GM12891 (cell line): ENCODE measurements at regions not wholly inside any gene's neighbourhood (a gene's known extent, or its start where the extent isn't known, plus 50 kb on each side); places are given as distances from the start of the nearest gene placed in this dataset.

Source experiments
- DNase-seq: peaks from one replicate; pipeline ENCODE4 v3.0.0; 2011; ENCODE audit warnings: low spot score; ENCODE audit not compliant: insufficient read length
- FAIRE-seq: peaks from 2 replicates; lab custom pipeline; 2011; peaks lifted over from hg19 to GRCh38; lab: Jason Lieb, UNC
- PAX5 ChIP-seq: IDR thresholded peaks from 2 replicates; pipeline ENCODE4 v1.6.1; 2011; ENCODE audit warnings: low read length, moderate library complexity, mild to moderate bottlenecking; ENCODE audit not compliant: insufficient read depth, severe bottlenecking
- POLR2A ChIP-seq: IDR thresholded peaks from 2 replicates; pipeline ENCODE4 v1.6.1; 2011; ENCODE audit warnings: low read depth, low read length, control low read depth
- POLR2AphosphoS5 ChIP-seq: IDR thresholded peaks from 2 replicates; pipeline ENCODE4 v1.6.1; 2011; ENCODE audit warnings: low read depth, low read length, control low read depth
- POU2F2 ChIP-seq: IDR thresholded peaks from 2 replicates; pipeline ENCODE4 v1.6.1; 2011; ENCODE audit warnings: low read depth, mild to moderate bottlenecking, control low read depth, low read length, moderate library complexity
- SPI1 ChIP-seq: IDR thresholded peaks from 2 replicates; pipeline ENCODE4 v1.6.1; 2011; ENCODE audit warnings: low read depth, low read length, control low read depth
- TAF1 ChIP-seq: IDR thresholded peaks from 2 replicates; pipeline ENCODE4 v1.6.1; 2011; ENCODE audit warnings: low read depth, low read length, control low read depth

DNA sequence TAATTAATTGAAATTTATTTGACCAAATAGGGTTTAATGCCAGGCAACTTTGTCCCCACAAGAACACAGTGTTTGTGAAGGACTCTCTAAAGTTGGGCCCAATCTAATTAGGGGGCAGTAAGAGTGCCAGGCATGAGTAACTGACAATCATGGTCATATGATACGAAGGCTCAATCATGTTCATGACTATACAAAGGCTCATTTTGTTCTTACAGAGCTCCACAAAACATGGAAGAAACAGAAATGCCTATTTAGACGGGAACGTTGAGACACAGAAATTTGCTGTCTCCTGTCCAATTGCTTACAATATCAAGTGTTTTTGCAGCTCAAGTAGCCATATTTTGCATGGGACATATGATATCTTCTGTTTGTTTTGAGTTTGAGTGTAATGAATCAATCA is 391.1 kb downstream of the SI start:
- no peak for DNase-seq
- no peak for FAIRE-seq
- TF ChIP-seq SPI1 (no peak), TAF1 (no peak), PAX5 (no peak), POLR2AphosphoS5 (no peak), POU2F2 (no peak), POLR2A (no peak)

DNA sequence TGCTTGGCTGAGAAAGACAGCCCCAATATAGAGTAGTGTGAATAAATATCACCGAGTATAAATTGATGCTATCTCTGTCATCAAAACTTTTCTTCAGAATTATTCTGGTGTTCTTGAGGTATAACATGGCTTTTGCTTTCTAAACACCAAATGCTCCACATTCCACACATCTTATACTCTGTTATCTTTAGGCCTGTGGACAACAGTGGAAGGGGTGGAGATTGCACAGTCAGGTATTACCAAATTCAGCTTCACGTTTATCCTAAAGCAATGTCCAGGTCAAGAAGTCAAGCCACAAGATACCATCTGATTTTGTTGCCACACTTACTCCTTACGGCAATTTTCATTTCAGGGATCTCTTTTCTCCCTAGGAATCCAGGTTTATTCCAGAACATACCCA is 394.8 kb downstream of the SI start:
- TF ChIP-seq POU2F2, result no peak
- TF ChIP-seq POLR2A, result no peak
- TF ChIP-seq TAF1, result no peak
- TF ChIP-seq POLR2AphosphoS5, result no peak
- no peak for TF ChIP-seq SPI1
- no peak for TF ChIP-seq PAX5
- no peak for DNase-seq
- no peak for FAIRE-seq

DNA sequence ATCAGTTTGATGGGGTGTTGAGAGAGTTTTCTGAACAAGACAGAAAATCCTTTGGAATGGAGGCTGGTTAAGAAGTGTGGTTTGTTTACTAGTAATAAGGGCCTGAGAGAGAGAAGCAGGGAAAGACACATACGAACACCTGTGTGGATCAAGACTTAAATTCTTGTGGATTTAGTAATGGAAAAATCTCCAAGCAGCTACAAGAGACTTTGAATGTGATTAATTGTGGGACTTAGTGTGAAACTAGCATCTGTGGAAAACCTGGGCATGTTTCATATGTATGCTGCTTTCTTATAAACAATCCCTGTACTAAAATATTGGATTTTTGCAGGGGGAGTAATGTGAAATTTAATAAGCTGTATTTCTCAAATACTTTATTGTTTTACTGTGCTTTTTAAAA is 399.1 kb downstream of the SI start:
- FAIRE-seq, result no peak
- TF ChIP-seq POU2F2 (no peak), POLR2AphosphoS5 (no peak), PAX5 (no peak), POLR2A (no peak), TAF1 (no peak), SPI1 (no peak)

DNA sequence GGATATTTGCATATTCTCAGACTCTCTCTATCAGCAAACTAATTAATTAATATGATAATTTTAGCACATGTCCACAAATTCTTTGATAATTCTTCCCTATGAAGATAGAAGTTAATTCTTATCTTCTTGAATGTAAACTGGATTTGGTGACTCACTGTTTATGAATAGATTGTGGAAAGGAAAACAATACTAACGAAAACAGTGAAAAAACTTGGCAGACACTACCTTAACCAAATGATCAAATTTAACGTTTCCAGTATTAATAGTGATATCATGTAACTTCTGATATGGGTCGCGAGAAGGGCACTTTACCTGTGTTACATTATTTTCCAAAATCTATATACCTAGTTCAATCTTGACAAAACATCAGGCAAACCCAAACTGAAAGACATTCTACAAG is 401.0 kb downstream of the SI start:
- no peak for TF ChIP-seq POLR2A
- TF ChIP-seq POU2F2, result no peak
- no peak for TF ChIP-seq TAF1
- no peak for TF ChIP-seq SPI1
- TF ChIP-seq POLR2AphosphoS5, result no peak
- no peak for TF ChIP-seq PAX5
- no peak for DNase-seq
- no peak for FAIRE-seq

More for the DNA sequence above, 399.1 kb downstream of the SI start:
- no peak for DNase-seq

DNA sequence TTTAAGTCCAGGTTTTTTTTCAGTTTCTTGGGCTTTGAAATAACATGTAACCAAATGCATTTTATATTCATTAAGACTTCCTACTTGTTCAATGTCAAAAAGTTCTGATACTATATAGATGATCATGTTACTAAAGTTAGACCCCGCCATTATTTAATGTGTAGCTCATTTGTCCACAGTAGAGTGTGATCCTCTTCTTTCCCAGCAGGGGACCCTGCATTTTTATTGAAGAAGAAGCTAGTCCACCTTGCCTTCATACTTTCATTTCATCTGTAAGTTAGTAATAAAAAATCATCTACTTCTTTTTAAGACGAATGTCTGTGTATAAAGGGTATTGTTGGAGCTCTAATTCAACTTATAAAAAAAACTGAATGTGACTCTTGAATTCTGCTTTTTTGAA is 404.6 kb downstream of the SI start:
- DNase-seq, result no peak
- FAIRE-seq, result no peak
- TF ChIP-seq PAX5, result no peak
- no peak for TF ChIP-seq POU2F2
- TF ChIP-seq TAF1, result no peak
- TF ChIP-seq SPI1, result no peak
- TF ChIP-seq POLR2A, result no peak
- no peak for TF ChIP-seq POLR2AphosphoS5

DNA sequence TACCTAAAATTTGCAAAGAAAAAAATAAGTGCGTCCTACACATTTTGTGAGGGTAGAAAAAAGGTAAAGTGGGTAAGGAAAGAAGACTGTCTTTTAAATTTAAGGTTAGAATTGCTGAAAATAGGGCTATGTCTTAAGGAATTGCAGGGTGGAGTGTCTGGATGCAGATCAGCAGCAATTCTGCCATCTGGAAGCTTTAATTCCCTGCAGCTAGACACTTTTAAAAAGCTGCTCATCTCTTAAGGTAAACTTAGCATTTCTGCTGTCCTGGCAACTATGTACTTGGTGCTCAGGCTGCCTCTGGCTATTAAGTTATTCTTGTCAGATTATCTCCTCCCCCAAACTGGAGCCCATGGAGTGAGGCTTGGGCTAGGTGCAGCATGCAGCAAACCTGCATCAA is 420.2 kb downstream of the SI start:
- TF ChIP-seq POLR2A (no peak), TAF1 (no peak), SPI1 (no peak), POU2F2 (no peak)
- DNase-seq (no peak), FAIRE-seq (no peak)

DNA sequence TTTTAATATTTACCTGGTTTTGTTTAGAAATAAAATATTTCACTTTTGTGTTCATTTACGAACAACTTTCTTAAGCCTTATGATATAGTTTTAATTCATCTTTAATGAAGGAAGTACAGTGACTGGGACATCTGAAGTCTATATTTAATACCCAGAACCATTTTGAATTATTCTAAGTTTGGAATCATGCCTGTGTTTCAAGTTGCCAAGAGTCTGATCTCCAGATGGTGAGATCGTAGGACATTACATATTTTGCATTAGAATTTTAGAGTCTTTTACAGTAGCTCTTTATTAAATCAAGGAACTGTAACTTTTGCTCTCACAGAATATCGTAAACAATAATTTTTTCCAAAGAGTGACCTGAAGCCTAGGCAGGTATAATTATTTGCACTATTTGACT is 420.7 kb downstream of the SI start:
- DNase-seq (no peak), FAIRE-seq (no peak)
- TF ChIP-seq POLR2AphosphoS5 (no peak), SPI1 (no peak), PAX5 (no peak), TAF1 (no peak), POLR2A (no peak), POU2F2 (no peak)

DNA sequence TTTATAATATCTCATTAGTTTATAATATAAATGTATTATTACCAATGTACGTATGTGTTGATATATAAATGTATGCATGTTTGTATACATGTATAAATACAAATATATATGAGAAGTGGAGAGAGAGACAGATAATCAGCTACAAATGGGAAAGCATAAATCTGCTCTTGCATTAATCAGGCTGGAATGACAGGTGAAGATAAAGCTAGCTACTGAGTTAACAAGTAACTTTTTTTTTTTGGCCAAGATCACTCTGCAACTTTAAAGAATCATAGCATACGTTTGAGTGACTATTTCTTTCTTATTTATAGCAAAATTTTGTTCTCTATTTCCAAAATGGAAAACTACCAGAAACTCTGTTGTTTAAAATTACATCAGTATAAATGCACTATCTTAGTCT is 422.8 kb downstream of the SI start:
- no peak for TF ChIP-seq POU2F2
- no peak for TF ChIP-seq PAX5
- TF ChIP-seq TAF1, result no peak
- FAIRE-seq (no peak), DNase-seq (no peak)

DNA sequence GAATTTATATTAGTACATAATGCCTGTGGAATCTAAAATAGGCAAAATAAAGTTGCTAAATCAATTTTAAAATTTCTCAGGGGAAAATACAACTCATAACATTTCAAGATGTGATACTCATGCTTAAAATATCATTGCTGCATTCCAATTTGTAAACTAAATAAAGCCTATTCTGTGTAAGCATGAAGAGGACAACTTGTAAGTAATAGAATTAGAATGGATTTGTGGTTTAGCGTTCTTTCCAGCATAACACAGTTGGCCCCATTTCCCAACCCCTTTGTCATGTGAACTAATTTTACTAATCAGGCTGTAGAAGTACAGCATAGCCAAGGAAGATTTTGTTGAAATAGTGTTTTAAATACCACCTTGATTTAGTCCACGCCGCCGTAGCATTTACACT is 437.2 kb downstream of the SI start:
- no peak for FAIRE-seq
- TF ChIP-seq POU2F2 (no peak), POLR2AphosphoS5 (no peak), TAF1 (no peak), POLR2A (no peak), PAX5 (no peak), SPI1 (no peak)
- DNase-seq, result no peak

DNA sequence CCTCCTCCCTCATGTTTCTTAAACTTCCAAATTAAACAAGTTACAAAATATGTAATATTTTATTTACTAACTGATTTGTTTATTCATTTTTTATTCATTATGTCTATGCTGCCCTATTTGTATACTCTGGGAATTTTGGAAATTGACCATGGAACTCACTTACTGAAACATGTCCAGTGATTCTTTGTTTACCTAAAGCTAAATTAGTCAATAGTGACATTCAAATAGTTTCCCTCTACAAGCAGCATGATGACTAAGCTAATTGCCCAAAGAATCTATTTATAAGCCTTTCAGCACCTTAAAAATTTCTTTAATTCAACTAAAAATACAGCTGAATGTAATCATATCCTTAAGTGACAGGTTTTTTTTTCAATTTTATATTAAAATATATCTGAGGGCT is 437.7 kb downstream of the SI start:
- TF ChIP-seq POLR2AphosphoS5 (no peak), POLR2A (no peak), PAX5 (no peak), POU2F2 (no peak), TAF1 (no peak), SPI1 (no peak)
- no peak for FAIRE-seq
- no peak for DNase-seq
